GM19238 (cell line): ENCODE measurements at regions not wholly inside any gene's neighbourhood (a gene's known extent, or its start where the extent isn't known, plus 50 kb on each side); places are given as distances from the start of the nearest gene placed in this dataset.

Experiments
- DNase-seq: peaks from one replicate; pipeline ENCODE4 v3.0.0; 2011; ENCODE audit warnings: low spot score; ENCODE audit not compliant: insufficient read length

GRCh38 chr2:136572335-136572734 is 193.0 kb upstream of the THSD7B start:
- DNase-seq: no peak

DNA sequence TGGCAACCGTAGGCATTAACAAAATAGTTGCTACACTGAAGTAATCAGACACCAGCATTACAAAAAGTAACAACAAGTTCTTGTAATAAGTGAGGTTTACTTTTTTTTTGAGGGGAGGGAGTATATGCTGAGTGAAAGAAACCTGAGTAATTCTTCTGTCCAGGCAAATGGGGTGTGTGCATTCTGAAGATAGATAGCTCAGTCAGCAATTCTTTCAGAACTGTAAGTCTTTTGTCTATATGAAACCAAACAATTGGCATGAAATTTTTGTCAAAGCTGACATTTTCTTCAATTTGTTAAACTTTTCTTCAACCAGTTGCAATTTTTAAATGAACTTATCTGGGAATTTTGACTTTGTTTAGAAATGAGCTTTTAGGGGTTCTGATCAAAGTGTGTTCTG is 208.1 kb upstream of the THSD7B start:
- no peak for DNase-seq

DNA sequence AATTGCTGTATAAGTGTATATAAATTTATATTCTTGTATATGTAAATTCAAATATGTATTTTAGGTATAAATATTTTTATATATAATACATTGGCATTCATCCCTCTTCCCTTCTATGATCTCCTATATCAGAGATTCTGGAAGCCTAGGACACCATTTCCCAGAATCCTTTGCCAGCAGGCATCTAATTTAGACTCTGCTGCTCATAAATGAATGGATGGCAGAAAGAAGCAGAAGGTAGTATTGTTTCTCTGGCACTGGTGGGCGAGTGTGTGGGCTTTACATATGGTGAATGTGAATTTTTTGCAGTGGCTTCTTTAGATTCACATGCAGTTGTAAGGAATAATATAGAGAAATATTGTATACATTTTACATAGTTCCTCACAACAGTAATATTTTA is 215.2 kb upstream of the THSD7B start:
- DNase-seq: no peak

DNA sequence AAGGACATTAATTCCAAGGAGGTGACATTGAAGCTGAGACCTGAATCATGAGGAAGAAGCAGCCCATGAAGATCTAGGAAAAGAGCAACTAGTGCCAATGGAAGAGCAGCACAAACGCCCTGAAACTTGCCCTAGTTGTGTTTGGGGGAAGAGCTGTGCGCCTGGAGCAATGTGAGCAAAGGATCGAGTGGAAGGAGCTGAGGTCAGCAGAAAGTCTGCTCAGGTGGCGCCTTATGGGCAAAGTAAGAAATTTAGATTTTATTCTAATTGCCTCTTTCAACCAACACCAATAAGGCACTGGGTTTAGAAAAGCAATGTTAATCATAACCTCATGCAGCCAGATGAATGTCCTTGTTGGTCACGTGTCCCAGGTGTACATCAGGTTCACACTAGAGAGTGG is 226.0 kb upstream of the THSD7B start:
- no peak for DNase-seq

GRCh38 chr2:136538489-136538888 is 226.9 kb upstream of the THSD7B start:
- DNase-seq: no peak

- DNase-seq: no peak
Measured at GRCh38 chr2:136534811-136535210, 230.5 kb upstream of the THSD7B start.

GRCh38 chr2:136532171-136532570 is 233.2 kb upstream of the THSD7B start:
- no peak for DNase-seq

DNA sequence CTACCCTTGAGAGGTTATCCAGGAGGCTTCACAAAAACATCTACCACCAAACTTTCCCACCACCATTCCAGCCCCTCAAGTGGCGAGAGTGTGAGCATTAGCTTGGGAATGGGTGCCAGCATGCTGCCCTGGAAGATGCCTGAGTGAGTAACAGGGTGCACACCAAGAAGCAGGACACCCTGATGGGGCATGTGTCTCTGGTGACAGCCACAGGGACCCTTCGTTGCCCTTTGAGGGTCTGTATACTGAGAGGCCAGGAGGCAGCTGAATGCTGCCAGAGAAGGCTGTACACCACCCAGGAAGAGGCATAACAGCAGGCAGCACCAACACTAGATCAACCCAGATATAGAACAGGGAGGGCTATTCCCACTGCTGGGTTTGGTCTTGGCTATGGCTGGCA is 233.6 kb upstream of the THSD7B start:
- no peak for DNase-seq

- no peak for DNase-seq
Measured at GRCh38 chr2:136530146-136530545, 235.2 kb upstream of the THSD7B start.

GRCh38 chr2:136527560-136527959 is 237.8 kb upstream of the THSD7B start:
- DNase-seq: no peak

DNA sequence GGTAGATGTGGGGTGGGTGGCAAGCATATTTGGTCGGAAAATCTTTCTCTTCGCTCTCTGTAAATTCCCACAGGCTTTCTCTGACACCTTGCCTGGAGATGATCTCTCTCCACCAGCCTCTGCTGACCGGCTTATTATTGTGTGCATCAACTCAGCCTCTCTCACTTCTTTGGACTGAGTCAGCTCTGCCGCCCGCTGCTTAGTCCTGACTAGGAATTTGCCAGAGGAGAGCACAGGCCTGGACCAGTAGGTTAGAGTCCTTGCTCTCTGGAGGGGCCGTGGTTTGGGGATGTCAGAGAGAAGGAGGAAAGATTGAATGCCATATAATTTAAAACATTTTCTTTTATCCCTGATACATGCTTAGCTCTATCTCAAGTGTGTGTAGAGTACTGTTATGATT is 242.6 kb upstream of the THSD7B start:
- no peak for DNase-seq

DNA sequence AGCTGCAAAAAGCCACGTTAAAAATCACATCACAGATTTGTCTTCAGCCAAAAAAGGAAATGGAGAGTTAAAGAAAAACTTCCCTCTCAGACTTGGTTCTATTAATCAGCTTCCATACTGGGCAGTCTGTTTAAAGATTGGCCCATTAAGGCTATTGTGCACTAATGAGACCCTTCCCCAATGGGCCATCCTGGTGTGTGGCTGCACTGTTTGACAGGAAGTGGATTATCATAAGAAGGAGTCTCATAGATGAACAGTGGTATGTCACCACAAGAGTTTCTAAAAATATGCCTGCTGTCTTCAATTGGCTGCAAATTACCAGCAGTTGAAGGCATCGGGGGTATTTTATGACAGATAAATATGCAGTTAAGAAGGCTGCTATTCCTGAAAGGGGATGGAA is 247.6 kb upstream of the THSD7B start:
- DNase-seq: no peak

GRCh38 chr2:136510244-136510643 is 255.1 kb upstream of the THSD7B start:
- DNase-seq: no peak

GRCh38 chr2:136505462-136505861 is 259.9 kb upstream of the THSD7B start:
- DNase-seq: no peak

DNA sequence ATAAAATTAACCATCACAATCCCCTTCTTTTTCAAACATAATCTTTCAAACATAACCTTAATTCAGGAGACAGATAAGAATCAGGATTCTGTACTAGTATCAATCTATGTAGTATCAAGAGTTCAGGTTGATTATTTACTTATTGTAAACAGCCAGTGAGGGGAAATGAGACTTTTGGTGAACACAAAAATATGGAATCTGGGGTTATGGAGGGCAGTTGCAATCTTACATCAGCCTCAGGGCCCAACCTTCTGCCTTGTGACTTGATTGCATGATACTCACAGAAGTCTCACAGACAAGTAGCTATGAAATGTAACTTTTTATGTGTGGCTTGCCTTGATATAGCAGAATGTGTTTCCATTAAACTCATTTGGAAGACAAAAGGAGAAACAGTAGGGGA is 262.7 kb upstream of the THSD7B start:
- no peak for DNase-seq

DNA sequence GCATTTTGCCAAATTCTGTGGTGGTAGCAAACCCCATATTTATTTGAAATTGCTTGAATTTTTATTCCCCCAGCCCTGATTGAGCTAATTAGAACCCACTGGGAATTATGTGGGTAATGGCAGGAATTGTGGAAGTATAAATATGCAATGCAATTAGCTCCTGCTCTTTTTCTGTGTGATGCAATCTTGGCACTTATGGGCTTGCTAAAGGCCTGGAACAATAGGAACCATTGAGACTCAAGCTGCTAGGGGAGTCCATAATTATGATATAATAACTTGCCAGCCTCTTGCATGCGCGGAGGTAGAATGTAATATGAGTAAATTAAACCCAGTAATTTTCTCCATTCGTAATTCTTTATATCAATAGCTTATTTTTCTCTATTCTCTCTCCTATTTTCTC is 267.6 kb upstream of the THSD7B start:
- no peak for DNase-seq

- DNase-seq: no peak
Measured at GRCh38 chr2:136496966-136497365, 268.4 kb upstream of the THSD7B start.

- DNase-seq: no peak
Measured at GRCh38 chr2:136495636-136496035, 269.7 kb upstream of the THSD7B start.

DNA sequence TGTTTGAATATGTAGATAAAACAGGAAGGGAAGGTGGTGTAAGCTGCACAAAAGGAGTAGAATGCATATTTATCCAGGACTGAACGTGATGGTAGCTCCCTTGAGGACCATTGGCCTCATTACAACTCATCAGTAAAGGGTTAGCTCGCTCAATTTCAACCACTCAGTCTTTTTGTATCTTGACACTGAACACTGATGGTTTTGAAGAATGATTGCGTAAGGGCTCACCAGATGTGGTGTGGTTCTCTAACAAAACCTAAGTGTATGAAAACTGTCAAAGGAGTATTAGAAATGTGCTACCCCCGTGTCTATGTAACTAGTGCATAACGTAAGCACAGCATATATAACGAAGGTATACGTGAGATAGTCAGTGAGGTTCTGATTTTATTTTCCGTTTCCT is 272.4 kb upstream of the THSD7B start:
- DNase-seq: no peak

DNA sequence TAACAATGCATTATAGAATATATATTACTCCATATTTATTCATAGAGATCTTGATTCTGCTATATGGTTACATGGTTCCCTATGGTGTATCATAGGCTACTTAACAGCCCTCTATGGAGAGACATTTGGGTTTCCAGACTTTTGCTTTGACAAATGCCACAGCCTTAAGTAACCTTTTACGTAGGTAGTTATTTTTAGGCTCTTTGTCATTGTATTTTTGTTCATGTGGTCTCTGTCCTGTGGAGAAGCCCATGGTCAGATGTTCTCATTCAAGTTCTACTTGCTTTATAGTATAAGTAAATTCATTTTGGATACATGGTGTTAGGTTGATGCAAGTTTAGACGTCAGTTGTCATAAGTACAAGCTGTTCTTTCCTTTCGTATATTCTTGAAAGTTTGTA is 275.2 kb upstream of the THSD7B start:
- DNase-seq: no peak

DNA sequence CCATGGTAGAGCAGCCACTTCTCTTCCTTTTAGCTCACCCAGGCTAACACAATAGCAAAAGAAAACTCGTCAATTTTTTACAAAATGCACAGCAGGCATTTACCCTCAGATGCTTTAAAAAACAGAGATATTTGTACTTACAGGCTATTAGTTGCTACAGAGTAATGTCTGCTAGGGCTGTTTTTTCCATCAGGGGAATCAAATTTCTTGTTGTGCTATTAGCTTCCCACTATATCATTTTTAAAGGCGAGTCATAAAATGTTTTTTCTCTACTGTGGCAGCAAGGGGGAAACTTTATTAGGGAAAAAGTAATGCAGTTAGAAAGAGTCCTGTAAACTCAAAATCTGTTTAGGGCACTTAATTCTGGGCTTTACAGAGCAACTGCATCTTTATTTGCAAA is 277.9 kb upstream of the THSD7B start:
- no peak for DNase-seq

DNA sequence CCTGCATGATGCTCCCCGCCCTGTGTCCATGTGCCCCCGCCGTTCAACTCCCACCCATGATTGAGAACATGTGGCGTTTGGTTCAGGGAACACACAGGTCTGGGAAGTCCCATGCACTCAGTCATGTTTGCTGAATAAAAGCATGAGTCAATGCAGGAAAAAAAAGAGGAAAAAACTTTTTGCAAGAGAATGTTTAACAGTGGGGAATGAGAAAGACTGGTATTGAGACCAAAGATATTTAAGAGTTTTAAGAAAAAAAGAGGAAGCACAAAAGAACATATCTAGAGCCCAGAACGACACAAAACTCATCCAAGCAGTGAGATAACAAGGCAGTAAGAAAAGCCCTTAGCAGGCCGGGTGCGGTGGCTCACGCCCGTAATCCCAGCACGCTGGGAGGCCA is 279.2 kb upstream of the THSD7B start:
- no peak for DNase-seq

- no peak for DNase-seq
Measured at GRCh38 chr2:136482966-136483365, 282.4 kb upstream of the THSD7B start.

GRCh38 chr2:136482006-136482405 is 283.3 kb upstream of the THSD7B start:
- DNase-seq: no peak

DNA sequence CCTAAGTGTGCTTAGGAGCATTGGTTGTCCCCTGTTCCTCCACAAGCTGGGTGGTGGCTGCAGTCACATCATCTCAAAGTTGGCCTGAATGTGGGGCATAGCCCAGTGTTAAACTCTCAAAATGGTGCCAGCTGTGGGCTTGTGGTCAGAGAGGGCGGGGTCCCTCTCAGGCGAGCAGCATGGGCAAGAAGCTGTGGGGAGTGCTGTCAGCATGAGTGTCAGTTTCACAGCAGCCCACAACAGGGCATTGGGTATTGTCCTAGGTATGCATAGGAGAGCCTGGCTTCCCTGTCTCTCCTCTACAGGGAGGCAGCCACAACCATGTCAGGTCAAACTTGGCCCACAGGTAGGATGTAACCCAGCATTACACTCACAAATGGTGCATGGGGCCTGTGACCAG is 285.6 kb upstream of the THSD7B start:
- no peak for DNase-seq
